ENCODE measurements at regions not wholly inside any gene's neighbourhood (a gene's known extent, or its start where the extent isn't known, plus 50 kb on each side); places are given as distances from the start of the nearest gene placed in this dataset.

GRCh38 chr22:49113758-49114157, 713.9 kb downstream of the BRD1 start:
- no peak overlapping the region for H3K4me3 ChIP-seq
- no peaks in the 10 kb centered on the region for H3K9me3 ChIP-seq
- no peak for DNase-seq (ENCODE audit: low spot score in 2 of 2)
- in situ Hi-C loops (cut with MboI; ENCODE audit: low sequenced_read_pairs) = no loop called here
- no peaks in the 10 kb centered on the region for H3K4me1 ChIP-seq
- H3K27me3 ChIP-seq (ENCODE audit: low read depth) = no peaks in the 10 kb centered on the region
- no peaks in the 10 kb centered on the region for H3K36me3 ChIP-seq (replicated peaks)

- H3K27me3 ChIP-seq (ENCODE audit: low read depth) = no peaks in the 10 kb centered on the region
- no peaks in the 10 kb centered on the region for H3K36me3 ChIP-seq (replicated peaks)
- H3K4me3 ChIP-seq = no peak overlapping the region
- no peak for DNase-seq (ENCODE audit: low spot score in 2 of 2)
- no peaks in the 10 kb centered on the region for H3K4me1 ChIP-seq
- H3K9me3 ChIP-seq = no peaks in the 10 kb centered on the region
- in situ Hi-C loops (cut with MboI; ENCODE audit: low sequenced_read_pairs) = no loop called here
These were observed 714.7 kb downstream of the BRD1 start for GRCh38 chr22:49112661-49113626.

GRCh38 chr22:49112176-49112575, 715.5 kb downstream of the BRD1 start:
- no peaks in the 10 kb centered on the region for H3K4me1 ChIP-seq
- no peaks in the 10 kb centered on the region for H3K36me3 ChIP-seq (replicated peaks)
- no peaks in the 10 kb centered on the region for H3K9me3 ChIP-seq
- H3K27me3 ChIP-seq (ENCODE audit: low read depth) = no peaks in the 10 kb centered on the region
- no peak for DNase-seq (ENCODE audit: low spot score in 2 of 2)
- H3K4me3 ChIP-seq = no peak overlapping the region
- in situ Hi-C loops (cut with MboI; ENCODE audit: low sequenced_read_pairs) = no loop called here

GRCh38 chr22:49111085-49111484, 716.6 kb downstream of the BRD1 start:
- H3K4me1 ChIP-seq = no peaks in the 10 kb centered on the region
- H3K27me3 ChIP-seq (ENCODE audit: low read depth) = no peaks in the 10 kb centered on the region
- H3K36me3 ChIP-seq (replicated peaks) = no peaks in the 10 kb centered on the region
- no peaks in the 10 kb centered on the region for H3K9me3 ChIP-seq
- in situ Hi-C loops (cut with MboI; ENCODE audit: low sequenced_read_pairs) = no loop called here
- no peak for DNase-seq (ENCODE audit: low spot score in 2 of 2)
- no peak overlapping the region for H3K4me3 ChIP-seq

- in situ Hi-C loops (cut with MboI; ENCODE audit: low sequenced_read_pairs) = no loop called here
- Histone ChIP-seq H3K4me1 (no peaks in the 10 kb centered on the region), H3K4me3 (no peak overlapping the region), H3K36me3 (replicated peaks) (no peaks in the 10 kb centered on the region), H3K9me3 (no peaks in the 10 kb centered on the region), H3K27me3 (ENCODE audit: low read depth) (peaks cover 4% of the 10 kb centered on the region; the same call in 1 of the 2 replicates)
- no peak for DNase-seq (ENCODE audit: low spot score in 2 of 2)
These were observed 718.9 kb downstream of the BRD1 start for GRCh38 chr22:49108636-49109315.

GRCh38 chr22:49107961-49108530, 719.6 kb downstream of the BRD1 start:
- no peaks in the 10 kb centered on the region for H3K4me1 ChIP-seq
- no peaks in the 10 kb centered on the region for H3K36me3 ChIP-seq (replicated peaks)
- no peak overlapping the region for H3K4me3 ChIP-seq
- H3K9me3 ChIP-seq = no peaks in the 10 kb centered on the region
- H3K27me3 ChIP-seq (ENCODE audit: low read depth) = peaks cover 4% of the 10 kb centered on the region; the same call in 1 of the 2 replicates
- no peak for DNase-seq (ENCODE audit: low spot score in 2 of 2)
- in situ Hi-C loops (cut with MboI; ENCODE audit: low sequenced_read_pairs) = no loop called here

- H3K9me3 ChIP-seq = no peaks in the 10 kb centered on the region
- no peaks in the 10 kb centered on the region for H3K36me3 ChIP-seq (replicated peaks)
- H3K4me3 ChIP-seq = no peak overlapping the region
- no peak for DNase-seq (ENCODE audit: low spot score in 2 of 2)
- H3K4me1 ChIP-seq = no peaks in the 10 kb centered on the region
- peaks cover 4% of the 10 kb centered on the region; the same call in 1 of the 2 replicates for H3K27me3 ChIP-seq (ENCODE audit: low read depth)
- in situ Hi-C loops (cut with MboI; ENCODE audit: low sequenced_read_pairs) = no loop called here
These were observed 720.1 kb downstream of the BRD1 start for GRCh38 chr22:49107561-49107960.

- H3K9me3 ChIP-seq = no peaks in the 10 kb centered on the region
- no peak for DNase-seq (ENCODE audit: low spot score in 2 of 2)
- no peak overlapping the region for H3K4me3 ChIP-seq
- peaks cover 4% of the 10 kb centered on the region; the same call in 1 of the 2 replicates for H3K27me3 ChIP-seq (ENCODE audit: low read depth)
- in situ Hi-C loops (cut with MboI; ENCODE audit: low sequenced_read_pairs) = no loop called here
- H3K4me1 ChIP-seq = no peaks in the 10 kb centered on the region
- H3K36me3 ChIP-seq (replicated peaks) = no peaks in the 10 kb centered on the region
These were observed 720.9 kb downstream of the BRD1 start for GRCh38 chr22:49106842-49107152.

- Histone ChIP-seq H3K9me3 (no peaks in the 10 kb centered on the region), H3K4me1 (no peaks in the 10 kb centered on the region), H3K27me3 (ENCODE audit: low read depth) (peaks cover 4% of the 10 kb centered on the region; the same call in 1 of the 2 replicates), H3K4me3 (no peak overlapping the region), H3K36me3 (replicated peaks) (no peaks in the 10 kb centered on the region)
- DNase-seq (ENCODE audit: low spot score in 2 of 2) = no peak
- in situ Hi-C loops (cut with MboI; ENCODE audit: low sequenced_read_pairs) = no loop called here
These were observed 721.4 kb downstream of the BRD1 start for GRCh38 chr22:49106096-49106841.

- no peak for DNase-seq (ENCODE audit: low spot score in 2 of 2)
- no peaks in the 10 kb centered on the region for H3K4me1 ChIP-seq
- H3K9me3 ChIP-seq = no peaks in the 10 kb centered on the region
- no peak overlapping the region for H3K4me3 ChIP-seq
- in situ Hi-C loops (cut with MboI; ENCODE audit: low sequenced_read_pairs) = no loop called here
- peaks cover 4% of the 10 kb centered on the region; the same call in 1 of the 2 replicates for H3K27me3 ChIP-seq (ENCODE audit: low read depth)
- H3K36me3 ChIP-seq (replicated peaks) = no peaks in the 10 kb centered on the region
These were observed 723.2 kb downstream of the BRD1 start for GRCh38 chr22:49104434-49104833.

- H3K4me1 ChIP-seq = no peaks in the 10 kb centered on the region
- in situ Hi-C loops (cut with MboI; ENCODE audit: low sequenced_read_pairs) = no loop called here
- no peak overlapping the region for H3K4me3 ChIP-seq
- DNase-seq (ENCODE audit: low spot score in 2 of 2) = no peak
- H3K36me3 ChIP-seq (replicated peaks) = no peaks in the 10 kb centered on the region
- H3K9me3 ChIP-seq = no peaks in the 10 kb centered on the region
- H3K27me3 ChIP-seq (ENCODE audit: low read depth) = peaks cover 4% of the 10 kb centered on the region; the same call in 1 of the 2 replicates
These were observed 724.2 kb downstream of the BRD1 start for GRCh38 chr22:49103314-49104059.

- no peaks in the 10 kb centered on the region for H3K4me1 ChIP-seq
- DNase-seq (ENCODE audit: low spot score in 2 of 2) = no peak
- no peaks in the 10 kb centered on the region for H3K9me3 ChIP-seq
- H3K4me3 ChIP-seq = no peak overlapping the region
- H3K27me3 ChIP-seq (ENCODE audit: low read depth) = peaks cover 4% of the 10 kb centered on the region; the same call in 1 of the 2 replicates
- H3K36me3 ChIP-seq (replicated peaks) = no peaks in the 10 kb centered on the region
- in situ Hi-C loops (cut with MboI; ENCODE audit: low sequenced_read_pairs) = no loop called here
These were observed 725.3 kb downstream of the BRD1 start for GRCh38 chr22:49102367-49102766.

- H3K9me3 ChIP-seq = no peaks in the 10 kb centered on the region
- H3K27me3 ChIP-seq (ENCODE audit: low read depth) = peaks cover 4% of the 10 kb centered on the region; the same call in 1 of the 2 replicates
- no peaks in the 10 kb centered on the region for H3K36me3 ChIP-seq (replicated peaks)
- no peaks in the 10 kb centered on the region for H3K4me1 ChIP-seq
- H3K4me3 ChIP-seq = no peak overlapping the region
- in situ Hi-C loops (cut with MboI; ENCODE audit: low sequenced_read_pairs) = no loop called here
- DNase-seq (ENCODE audit: low spot score in 2 of 2) = no peak
These were observed 725.8 kb downstream of the BRD1 start for GRCh38 chr22:49101873-49102272.
